ENCODE measurements at regions not wholly inside any gene's neighbourhood (a gene's known extent, or its start where the extent isn't known, plus 50 kb on each side); places are given as distances from the start of the nearest gene placed in this dataset.
"Not testable (repeated sequence)": the region's sequence is repeated elsewhere in the genome, so short reads cannot be mapped to it uniquely, and the experiment has no call there.

GRCh38 chr9:41839786-41840185 lies 289.4 kb downstream of the CNTNAP3B start:
- H3K4me1 Mint-ChIP-seq; H3K36me3 Mint-ChIP-seq (ENCODE audit: low read depth); DNase-seq; H3K9me3 Mint-ChIP-seq; H3K4me3 Mint-ChIP-seq; CTCF ChIA-PET; H3K27me3 Mint-ChIP-seq; H3K27ac Mint-ChIP-seq; POLR2A ChIA-PET: not testable (repeated sequence)

GRCh38 chr9:41838953-41839352 lies 290.3 kb downstream of the CNTNAP3B start:
- DNase-seq; CTCF ChIA-PET; H3K4me1 Mint-ChIP-seq; POLR2A ChIA-PET; H3K27me3 Mint-ChIP-seq; H3K9me3 Mint-ChIP-seq; H3K4me3 Mint-ChIP-seq; H3K27ac Mint-ChIP-seq; H3K36me3 Mint-ChIP-seq (ENCODE audit: low read depth): not testable (repeated sequence)

- H3K9me3 Mint-ChIP-seq; H3K27ac Mint-ChIP-seq; H3K27me3 Mint-ChIP-seq; CTCF ChIA-PET; H3K4me3 Mint-ChIP-seq; DNase-seq; H3K36me3 Mint-ChIP-seq (ENCODE audit: low read depth); POLR2A ChIA-PET; H3K4me1 Mint-ChIP-seq: not testable (repeated sequence)
Measured at GRCh38 chr9:41838562-41838851, 290.7 kb downstream of the CNTNAP3B start.

GRCh38 chr9:41837684-41838561 lies 291.3 kb downstream of the CNTNAP3B start:
- DNase-seq; H3K4me3 Mint-ChIP-seq; H3K36me3 Mint-ChIP-seq (ENCODE audit: low read depth); H3K27me3 Mint-ChIP-seq; CTCF ChIA-PET; POLR2A ChIA-PET; H3K27ac Mint-ChIP-seq; H3K9me3 Mint-ChIP-seq; H3K4me1 Mint-ChIP-seq: not testable (repeated sequence)

GRCh38 chr9:41833108-41833507 lies 296.1 kb downstream of the CNTNAP3B start:
- DNase-seq; H3K4me3 Mint-ChIP-seq; H3K27me3 Mint-ChIP-seq; H3K27ac Mint-ChIP-seq; POLR2A ChIA-PET; H3K9me3 Mint-ChIP-seq; H3K4me1 Mint-ChIP-seq; CTCF ChIA-PET; H3K36me3 Mint-ChIP-seq (ENCODE audit: low read depth): not testable (repeated sequence)

- H3K4me3 Mint-ChIP-seq; H3K27ac Mint-ChIP-seq; H3K9me3 Mint-ChIP-seq; H3K4me1 Mint-ChIP-seq; CTCF ChIA-PET; DNase-seq; H3K27me3 Mint-ChIP-seq; H3K36me3 Mint-ChIP-seq (ENCODE audit: low read depth); POLR2A ChIA-PET: not testable (repeated sequence)
Measured at GRCh38 chr9:41824723-41825122, 304.5 kb downstream of the CNTNAP3B start.

- CTCF ChIA-PET; H3K4me1 Mint-ChIP-seq; H3K9me3 Mint-ChIP-seq; H3K27ac Mint-ChIP-seq; H3K27me3 Mint-ChIP-seq; DNase-seq; H3K4me3 Mint-ChIP-seq; H3K36me3 Mint-ChIP-seq (ENCODE audit: low read depth); POLR2A ChIA-PET: not testable (repeated sequence)
Measured at GRCh38 chr9:41802706-41803105, 326.5 kb downstream of the CNTNAP3B start.

- CTCF ChIA-PET; H3K27ac Mint-ChIP-seq; POLR2A ChIA-PET; H3K4me3 Mint-ChIP-seq; H3K4me1 Mint-ChIP-seq; H3K9me3 Mint-ChIP-seq; H3K36me3 Mint-ChIP-seq (ENCODE audit: low read depth); H3K27me3 Mint-ChIP-seq; DNase-seq: not testable (repeated sequence)
Measured at GRCh38 chr9:41798684-41799083, 330.5 kb downstream of the CNTNAP3B start.

- H3K9me3 Mint-ChIP-seq; H3K4me3 Mint-ChIP-seq; H3K4me1 Mint-ChIP-seq; CTCF ChIA-PET; H3K27ac Mint-ChIP-seq; H3K27me3 Mint-ChIP-seq; POLR2A ChIA-PET; H3K36me3 Mint-ChIP-seq (ENCODE audit: low read depth); DNase-seq: not testable (repeated sequence)
Measured at GRCh38 chr9:41790719-41791363, 338.4 kb downstream of the CNTNAP3B start.

- H3K4me1 Mint-ChIP-seq; H3K27me3 Mint-ChIP-seq; H3K9me3 Mint-ChIP-seq; POLR2A ChIA-PET; H3K27ac Mint-ChIP-seq; CTCF ChIA-PET; DNase-seq; H3K36me3 Mint-ChIP-seq (ENCODE audit: low read depth); H3K4me3 Mint-ChIP-seq: not testable (repeated sequence)
Measured at GRCh38 chr9:41790007-41790406, 339.2 kb downstream of the CNTNAP3B start.

- H3K4me3 Mint-ChIP-seq; CTCF ChIA-PET; H3K36me3 Mint-ChIP-seq (ENCODE audit: low read depth); H3K4me1 Mint-ChIP-seq; H3K27me3 Mint-ChIP-seq; POLR2A ChIA-PET; H3K27ac Mint-ChIP-seq; DNase-seq; H3K9me3 Mint-ChIP-seq: not testable (repeated sequence)
Measured at GRCh38 chr9:41789387-41789786, 339.8 kb downstream of the CNTNAP3B start.

- H3K36me3 Mint-ChIP-seq (ENCODE audit: low read depth); H3K9me3 Mint-ChIP-seq; DNase-seq; POLR2A ChIA-PET; H3K4me3 Mint-ChIP-seq; H3K4me1 Mint-ChIP-seq; CTCF ChIA-PET; H3K27me3 Mint-ChIP-seq; H3K27ac Mint-ChIP-seq: not testable (repeated sequence)
Measured at GRCh38 chr9:41787951-41788350, 341.3 kb downstream of the CNTNAP3B start.

GRCh38 chr9:41787270-41787669 lies 342.0 kb downstream of the CNTNAP3B start:
- POLR2A ChIA-PET; H3K36me3 Mint-ChIP-seq (ENCODE audit: low read depth); H3K4me1 Mint-ChIP-seq; CTCF ChIA-PET; H3K9me3 Mint-ChIP-seq; H3K27ac Mint-ChIP-seq; DNase-seq; H3K27me3 Mint-ChIP-seq; H3K4me3 Mint-ChIP-seq: not testable (repeated sequence)

GRCh38 chr9:41784006-41784405 lies 345.2 kb downstream of the CNTNAP3B start:
- H3K4me3 Mint-ChIP-seq; H3K4me1 Mint-ChIP-seq; H3K27ac Mint-ChIP-seq; CTCF ChIA-PET; H3K9me3 Mint-ChIP-seq; H3K36me3 Mint-ChIP-seq (ENCODE audit: low read depth); H3K27me3 Mint-ChIP-seq; POLR2A ChIA-PET; DNase-seq: not testable (repeated sequence)
